Fibroblast of mammary gland (primary cell): ENCODE measurements at regions not wholly inside any gene's neighbourhood (a gene's known extent, or its start where the extent isn't known, plus 50 kb on each side); places are given as distances from the start of the nearest gene placed in this dataset.

Source experiments
- DNase-seq: peaks from one replicate; pipeline ENCODE4 v3.0.0-alpha.2; 2010; ENCODE audit warnings: low read depth
- H3K4me3 ChIP-seq: 2 replicates; pipeline ENCODE4 v1.5.1; 2011; ENCODE audit warnings: low read depth, mild to moderate bottlenecking, low read length, moderate library complexity; ENCODE audit not compliant: control insufficient read depth
- CTCF ChIP-seq: conservative IDR thresholded peaks from 2 replicates; pipeline ENCODE4 v1.5.1; 2011; ENCODE audit warnings: low read depth, low read length, inconsistent platforms; ENCODE audit not compliant: control insufficient read depth, insufficient read depth

DNA sequence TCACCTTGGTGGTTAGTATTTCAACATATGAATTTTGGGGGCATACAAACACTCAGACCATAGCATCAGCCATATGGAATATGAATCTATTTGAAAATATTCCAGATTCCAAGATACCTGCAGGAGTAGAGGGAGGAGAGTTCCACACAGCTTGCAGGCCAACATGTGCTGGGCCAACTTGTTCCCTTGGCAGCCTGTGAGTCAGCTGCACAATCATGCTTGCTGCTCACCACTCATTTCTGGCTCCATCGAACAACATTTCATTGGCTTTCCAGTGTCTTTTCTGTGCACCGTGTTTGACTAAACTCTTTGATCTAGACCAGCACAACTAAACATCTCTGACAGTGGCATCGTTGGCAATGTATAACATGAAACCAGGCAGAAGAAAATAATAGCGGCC lies 282.5 kb upstream of the RASGEF1B start:
- H3K4me3 ChIP-seq: no peak overlapping the region
- DNase-seq: no peak
- TF ChIP-seq CTCF: no peak

DNA sequence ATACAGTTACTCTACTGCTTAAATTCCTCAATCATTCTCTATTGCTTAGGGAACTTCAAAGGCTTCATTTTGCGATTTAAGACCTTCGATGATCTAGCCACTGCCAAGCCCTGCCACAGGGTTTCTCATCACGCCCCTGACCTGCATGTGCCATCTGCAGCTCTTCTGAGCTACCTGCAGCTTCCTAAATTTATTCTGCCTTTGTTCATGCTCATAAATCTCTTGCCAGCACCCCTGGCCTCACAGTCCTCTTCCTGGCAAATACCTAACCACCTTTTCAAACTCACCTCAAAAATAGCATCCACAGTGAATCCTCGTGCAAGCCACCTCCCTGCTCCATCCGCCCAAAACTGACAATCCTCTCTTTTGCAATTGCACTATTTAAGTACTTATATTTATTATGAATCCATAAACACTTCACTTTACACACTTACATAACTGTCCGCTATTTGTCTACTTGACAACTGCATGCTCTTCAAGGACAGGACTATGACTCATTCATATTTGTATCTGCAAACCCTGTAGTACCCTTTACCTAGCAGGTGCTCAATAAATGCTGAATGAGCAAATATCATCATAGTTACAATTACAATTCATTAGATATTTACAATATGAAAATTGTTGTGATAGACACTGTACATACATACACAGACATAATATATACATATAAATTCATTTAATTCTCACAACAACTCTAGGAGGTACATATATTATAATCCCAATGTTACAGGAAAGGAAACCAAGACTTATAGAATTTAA lies 280.0 kb upstream of the RASGEF1B start:
- DNase-seq: no peak
- no peak for TF ChIP-seq CTCF
- no peak overlapping the region for H3K4me3 ChIP-seq

GRCh38 chr4:81747242-81747930 lies 275.7 kb upstream of the RASGEF1B start:
- no peak for TF ChIP-seq CTCF
- DNase-seq: no peak
- no peak overlapping the region for H3K4me3 ChIP-seq

- DNase-seq: no peak
- H3K4me3 ChIP-seq: no peak overlapping the region
- no peak for TF ChIP-seq CTCF
These were observed 275.1 kb upstream of the RASGEF1B start for GRCh38 chr4:81746773-81747172.

DNA sequence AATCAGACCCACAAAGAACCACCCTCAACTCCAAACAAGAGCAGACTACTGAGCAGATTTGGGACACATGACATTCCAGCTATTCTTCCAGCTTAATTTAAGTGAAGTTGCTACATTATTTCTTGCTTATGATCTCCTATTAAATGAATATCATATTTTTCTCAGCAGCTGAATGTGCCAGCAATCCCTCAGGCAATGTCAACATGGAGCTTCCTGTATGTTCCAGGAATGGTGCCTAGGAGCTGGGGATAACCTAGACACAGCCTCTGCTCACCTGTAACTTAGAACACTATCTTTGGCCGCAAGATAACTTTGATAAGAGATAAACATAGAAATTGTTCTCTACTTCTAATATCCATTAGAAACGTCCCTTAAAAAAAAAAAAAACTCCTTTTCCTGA lies 274.4 kb upstream of the RASGEF1B start:
- no peak for TF ChIP-seq CTCF
- H3K4me3 ChIP-seq: no peak overlapping the region
- DNase-seq: no peak

GRCh38 chr4:81745050-81745449 lies 273.3 kb upstream of the RASGEF1B start:
- no peak for DNase-seq
- no peak for TF ChIP-seq CTCF
- no peak overlapping the region for H3K4me3 ChIP-seq
